OCI-LY7 (cell line): ENCODE measurements at regions not wholly inside any gene's neighbourhood (a gene's known extent, or its start where the extent isn't known, plus 50 kb on each side); places are given as distances from the start of the nearest gene placed in this dataset.

Source experiments
- BruUV-seq: library from RNA; stranded (reverse); fragments of 400-500 nt; replicated peaks from 2 replicates; lab custom pipeline; 2021; lab: Mats Ljungman, UMichigan
- CTCF ChIA-PET: fragments of 300-600 bp; sonication (Branson Sonifier 250); formaldehyde crosslinking; loops from one replicate; lab custom pipeline; 2022; ENCODE audit warnings: antibody characterized with exemption; ENCODE audit not compliant: unreplicated experiment; lab: Charles Lee
- POLR2A ChIA-PET: fragments of 300-600 bp; sonication (Branson Sonifier 250); formaldehyde crosslinking; loops from one replicate; lab custom pipeline; 2022; ENCODE audit warnings: antibody characterized with exemption; lab: Charles Lee
- DNase-seq: peaks from one replicate; pipeline ENCODE4 v3.0.0-alpha.2; 2015; ENCODE audit warnings: low spot score
- H2AFZ ChIP-seq: fragments of 200-600 bp; sonication (generic), shearing (Covaris generic); 2 replicates; pipeline ENCODE4 v1.6.1; 2014; ENCODE audit warnings: mild to moderate bottlenecking, antibody characterized with exemption, low read length, moderate library complexity
- H3K27ac ChIP-seq: fragments of 200-600 bp; sonication (generic); 2 replicates; pipeline ENCODE4 v1.5.1; 2014; ENCODE audit warnings: mixed run types, low read depth, mild to moderate bottlenecking, moderate library complexity, low read length, inconsistent platforms; ENCODE audit not compliant: poor library complexity, severe bottlenecking
- H3K36me3 ChIP-seq: fragments of 200-600 bp; sonication (generic); 2 replicates; pipeline ENCODE4 v1.6.1; 2014; ENCODE audit warnings: mild to moderate bottlenecking, antibody characterized with exemption, low read length, moderate library complexity, mixed read lengths; ENCODE audit not compliant: insufficient read depth
- H3K4me1 ChIP-seq: fragments of 200-600 bp; sonication (generic); 2 replicates; pipeline ENCODE4 v1.5.1; 2014; ENCODE audit warnings: mild to moderate bottlenecking, low read length; ENCODE audit not compliant: insufficient read depth, poor library complexity, severe bottlenecking
- H3K4me2 ChIP-seq: fragments of 200-600 bp; sonication (generic); 2 replicates; pipeline ENCODE4 v1.6.1; 2014; ENCODE audit warnings: mild to moderate bottlenecking, low read length
- H3K4me3 ChIP-seq: fragments of 200-600 bp; sonication (generic); 2 replicates; pipeline ENCODE4 v1.5.1; 2014; ENCODE audit warnings: mild to moderate bottlenecking, low read depth, low read length; ENCODE audit not compliant: poor library complexity, severe bottlenecking
- H3K79me2 ChIP-seq: fragments of 200-600 bp; sonication (generic); 2 replicates; pipeline ENCODE4 v1.6.1; 2016; ENCODE audit warnings: low read depth, mild to moderate bottlenecking, low read length, moderate library complexity, mixed read lengths; ENCODE audit not compliant: insufficient read depth
- H3K9me2 ChIP-seq: fragments of 200-600 bp; sonication (generic); 2 replicates; pipeline ENCODE4 v1.6.1; 2016; ENCODE audit warnings: mild to moderate bottlenecking, low read length, mixed read lengths; ENCODE audit not compliant: insufficient read depth
- H3K9me3 ChIP-seq: fragments of 200-600 bp; sonication (generic); 2 replicates; pipeline ENCODE4 v1.6.1; 2014; ENCODE audit warnings: mild to moderate bottlenecking, mixed run types, low read length, mixed read lengths
- H4K20me1 ChIP-seq: fragments of 200-600 bp; sonication (generic); 2 replicates; pipeline ENCODE4 v1.6.1; 2014; ENCODE audit warnings: mild to moderate bottlenecking, antibody characterized with exemption, low read length, moderate library complexity, mixed read lengths; ENCODE audit not compliant: insufficient read depth
- EZH2phosphoT487 ChIP-seq: fragments of 200-600 bp; sonication (generic); IDR thresholded peaks from 2 replicates; pipeline ENCODE4 v1.6.1; 2018; ENCODE audit warnings: low read depth, borderline replicate concordance, mild to moderate bottlenecking, mixed run types, antibody characterized with exemption, low read length, moderate library complexity, mixed read lengths
- intact Hi-C: fragments of 100-400 bp; cut with micrococcal nuclease; formaldehyde crosslinking; loops from one replicate; pipeline ENCODE4 v1.10.0; 2022; ENCODE audit not compliant: unreplicated experiment
- TF ChIP-seq, protein P1 (sequence below): fragments of 200-600 bp; sonication (generic); conservative IDR thresholded peaks from 2 replicates; pipeline ENCODE4 v1.5.1; 2014; ENCODE audit warnings: mild to moderate bottlenecking, antibody characterized with exemption, low read length, moderate library complexity, mixed read lengths

DNA sequence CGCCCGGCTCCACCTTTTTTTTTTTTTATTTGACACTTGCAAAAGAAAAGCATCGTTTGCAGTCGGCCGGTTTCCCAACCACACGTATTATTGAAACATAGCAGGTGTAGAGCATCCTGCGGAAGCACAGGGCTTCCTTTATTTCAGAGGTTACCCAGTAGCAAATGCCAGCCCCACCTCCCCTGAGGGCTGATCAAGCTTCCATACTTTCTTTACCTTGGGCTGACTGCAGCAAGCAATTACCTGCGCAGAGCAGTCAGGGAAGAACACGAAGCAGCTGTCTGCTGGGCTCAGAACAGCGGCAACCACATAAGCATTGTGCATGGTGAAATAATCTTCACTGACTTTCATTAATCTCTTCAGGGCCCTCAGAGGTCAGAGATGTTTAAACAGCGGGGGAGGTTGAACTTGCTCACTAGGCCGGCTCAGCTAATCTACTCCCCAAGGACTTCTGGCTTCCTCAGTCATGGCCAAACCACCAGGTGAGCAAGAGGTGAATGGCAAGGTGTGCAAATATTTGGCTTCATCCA, 784.7 kb upstream of the AUTS2 start:
- Histone ChIP-seq H3K9me2 (no peaks in the 10 kb centered on the region), H2AFZ (no peak overlapping the region), H3K36me3 (no peaks in the 10 kb centered on the region), H3K4me2 (no peak overlapping the region), H3K4me3 (no peak overlapping the region), H3K9me3 (no peaks in the 10 kb centered on the region), H3K27ac (no peak overlapping the region), H4K20me1 (no peaks in the 10 kb centered on the region), H3K79me2 (no peaks in the 10 kb centered on the region), H3K4me1 (no peaks in the 10 kb centered on the region)
- BruUV-seq: no TSS peak
- intact Hi-C loops: no loop called here
- no peak for TF ChIP-seq EZH2phosphoT487
- TF ChIP-seq, protein P1, sequence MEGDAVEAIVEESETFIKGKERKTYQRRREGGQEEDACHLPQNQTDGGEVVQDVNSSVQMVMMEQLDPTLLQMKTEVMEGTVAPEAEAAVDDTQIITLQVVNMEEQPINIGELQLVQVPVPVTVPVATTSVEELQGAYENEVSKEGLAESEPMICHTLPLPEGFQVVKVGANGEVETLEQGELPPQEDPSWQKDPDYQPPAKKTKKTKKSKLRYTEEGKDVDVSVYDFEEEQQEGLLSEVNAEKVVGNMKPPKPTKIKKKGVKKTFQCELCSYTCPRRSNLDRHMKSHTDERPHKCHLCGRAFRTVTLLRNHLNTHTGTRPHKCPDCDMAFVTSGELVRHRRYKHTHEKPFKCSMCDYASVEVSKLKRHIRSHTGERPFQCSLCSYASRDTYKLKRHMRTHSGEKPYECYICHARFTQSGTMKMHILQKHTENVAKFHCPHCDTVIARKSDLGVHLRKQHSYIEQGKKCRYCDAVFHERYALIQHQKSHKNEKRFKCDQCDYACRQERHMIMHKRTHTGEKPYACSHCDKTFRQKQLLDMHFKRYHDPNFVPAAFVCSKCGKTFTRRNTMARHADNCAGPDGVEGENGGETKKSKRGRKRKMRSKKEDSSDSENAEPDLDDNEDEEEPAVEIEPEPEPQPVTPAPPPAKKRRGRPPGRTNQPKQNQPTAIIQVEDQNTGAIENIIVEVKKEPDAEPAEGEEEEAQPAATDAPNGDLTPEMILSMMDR: no peak
- DNase-seq: no peak
- POLR2A ChIA-PET: no interaction called here
- CTCF ChIA-PET: no interaction called here

DNA sequence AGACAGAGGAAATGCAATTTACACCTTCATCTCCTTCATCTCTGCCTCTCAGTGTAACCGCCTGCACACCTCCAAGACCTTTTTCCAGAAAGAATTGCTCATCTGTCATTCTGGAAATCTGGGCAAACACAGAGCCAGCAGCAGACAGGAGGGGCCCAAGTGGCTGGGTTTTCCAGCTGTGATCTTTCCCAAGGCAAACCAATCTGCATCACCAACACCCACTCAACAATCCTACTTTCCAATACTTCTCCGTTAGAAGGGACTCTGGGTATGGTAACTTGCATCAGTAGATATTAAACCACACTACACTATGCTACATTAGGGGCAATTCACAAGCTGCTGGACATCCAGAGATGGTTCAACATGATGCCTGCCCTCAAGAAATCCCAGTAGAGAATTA, 781.8 kb upstream of the AUTS2 start:
- no peaks in the 10 kb centered on the region for H3K9me3 ChIP-seq
- H4K20me1 ChIP-seq: no peaks in the 10 kb centered on the region
- TF ChIP-seq EZH2phosphoT487: no peak
- TF ChIP-seq, protein P1: no peak
- no peak overlapping the region for H2AFZ ChIP-seq
- H3K27ac ChIP-seq: no peak overlapping the region
- H3K79me2 ChIP-seq: no peaks in the 10 kb centered on the region
- no peak overlapping the region for H3K4me3 ChIP-seq
- H3K9me2 ChIP-seq: no peaks in the 10 kb centered on the region
- no peak overlapping the region for H3K4me2 ChIP-seq
- H3K4me1 ChIP-seq: no peaks in the 10 kb centered on the region
- POLR2A ChIA-PET: no interaction called here
- no peak for DNase-seq
- BruUV-seq: no TSS peak
- H3K36me3 ChIP-seq: no peaks in the 10 kb centered on the region
- intact Hi-C loops: no loop called here
- CTCF ChIA-PET: no interaction called here

DNA sequence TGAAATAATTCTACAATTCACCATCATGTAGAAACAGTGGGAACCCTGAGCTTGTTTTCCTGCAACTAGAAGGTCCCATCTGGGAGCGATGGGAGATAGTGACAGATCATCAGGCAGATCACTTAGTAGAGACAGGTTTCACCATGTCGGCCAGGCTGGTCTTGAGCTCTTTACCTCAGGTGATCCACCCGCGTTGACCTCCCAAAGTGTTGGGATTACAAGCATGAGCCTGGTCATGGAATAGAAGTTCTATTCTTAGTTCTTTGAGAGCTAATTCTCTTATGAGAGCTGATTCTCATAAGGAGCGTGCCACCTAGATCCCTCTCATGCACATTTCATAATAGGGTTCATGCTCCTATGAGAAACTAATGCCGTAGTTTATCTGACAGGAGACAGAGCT, 778.0 kb upstream of the AUTS2 start:
- no TSS peak for BruUV-seq
- intact Hi-C loops: no loop called here
- Histone ChIP-seq H3K4me1 (no peaks in the 10 kb centered on the region), H3K36me3 (no peaks in the 10 kb centered on the region), H3K9me3 (no peaks in the 10 kb centered on the region), H3K9me2 (no peaks in the 10 kb centered on the region), H3K27ac (no peak overlapping the region), H3K4me3 (no peak overlapping the region), H3K79me2 (no peaks in the 10 kb centered on the region), H3K4me2 (no peak overlapping the region), H4K20me1 (no peaks in the 10 kb centered on the region), H2AFZ (no peak overlapping the region)
- ChIA-PET CTCF (no interaction called here), POLR2A (no interaction called here)
- TF ChIP-seq, protein P1: no peak
- TF ChIP-seq EZH2phosphoT487: no peak
- DNase-seq: no peak
